Heart left ventricle (tissue), 13 donors: ENCODE measurements at regions not wholly inside any gene's neighbourhood (a gene's known extent, or its start where the extent isn't known, plus 50 kb on each side); places are given as distances from the start of the nearest gene placed in this dataset.
"Not testable (repeated sequence)": the region's sequence is repeated elsewhere in the genome, so short reads cannot be mapped to it uniquely, and the experiment has no call there.

ENCODE experiments used
- CTCF ChIP-seq, 12 donors: fragments of 200-600 bp; sonication (generic) in 4 of 12; IDR thresholded peaks; one replicate each; pipeline versions ENCODE4 v1.5.0 to v1.8.0; 2018 to 2022; ENCODE audit warnings: antibody characterized with exemption in 12 of 12, mild to moderate bottlenecking in 5 of 12
- POLR2A ChIP-seq, 2 donors: fragments of 450-650 bp; IDR thresholded peaks; one replicate each; pipeline ENCODE4 v1.6.1; 2017; ENCODE audit warnings: antibody characterized with exemption in 2 of 2, mild to moderate bottlenecking in 2 of 2, moderate library complexity in 2 of 2
- donor health status: ischemic (EF 13 %, LVEDD 7.1; RV severe dilation, severe dysfunction).
- donor health status: DM: no; HTN: yes; CAD: no.
- donor health status: DM: no; HTN: no; CAD: no.
- donor health status: ischemic (EF 25% LVEDD 6.9; RV normal size, moderate dysfunction).
- donor health status: ischemic (EF 25% LVEDD 5.7; RV mildly dilated, moderate dysfunction).
- donor health status: ischemic (EF 35%, LVEDD 5.7; RV mildly dilated, moderate dysfunction).
- donor health status: nonischemic (EF 11% LVEDD 7.7; RV severe dilation, severe dysfunction).
- donor health status: DM: yes; HTN: yes; CAD: no.
- donor health status: PGD.
- donor health status: ischemic (EF 29% LVEDD 5.4; RV normal size, mild dysfunction).
- donor health status: nonischemic (EF 23%, LVEDD 6.1; RV moderate dilation, normal function).

GRCh38 chrX:37086820-37087219, 78.7 kb downstream of the FAM47C start:
- not testable (repeated sequence) for TF ChIP-seq CTCF, POLR2A (IDR thresholded peaks at IDR 0.05)
